GM12875 (cell line): ENCODE measurements at regions not wholly inside any gene's neighbourhood (a gene's known extent, or its start where the extent isn't known, plus 50 kb on each side); places are given as distances from the start of the nearest gene placed in this dataset.

Experiments
- H3K4me3 ChIP-seq: one replicate; pipeline ENCODE4 v1.5.1; 2011; ENCODE audit warnings: low read depth, low read length, control low read depth
- TF ChIP-seq, protein P1 (sequence below): IDR thresholded peaks from 2 replicates; pipeline ENCODE4 v1.5.1; 2011; ENCODE audit warnings: low read depth, mild to moderate bottlenecking, control low read depth, inconsistent platforms, low read length, moderate library complexity, borderline replicate concordance; ENCODE audit not compliant: insufficient read depth

DNA sequence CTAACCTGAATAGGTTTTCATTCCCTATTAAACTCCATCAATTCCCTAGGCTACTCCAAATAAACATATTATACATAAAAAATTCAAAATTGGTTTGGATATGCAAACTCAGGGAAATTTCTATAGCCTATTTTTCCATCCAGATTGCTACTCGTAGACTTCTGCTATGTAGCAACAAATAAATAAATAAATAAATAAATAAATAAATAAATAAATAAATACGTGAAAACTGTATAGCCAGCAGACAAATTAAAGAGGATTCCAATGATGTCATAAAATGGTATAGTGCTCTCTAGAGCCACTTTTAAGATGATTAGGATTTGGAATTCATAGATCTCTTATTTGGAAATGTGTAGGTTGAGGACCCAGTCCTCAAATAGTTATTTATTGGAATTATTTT is 1193.2 kb upstream of the NUDT12 start:
- H3K4me3 ChIP-seq: no peak overlapping the region
- TF ChIP-seq, protein P1, sequence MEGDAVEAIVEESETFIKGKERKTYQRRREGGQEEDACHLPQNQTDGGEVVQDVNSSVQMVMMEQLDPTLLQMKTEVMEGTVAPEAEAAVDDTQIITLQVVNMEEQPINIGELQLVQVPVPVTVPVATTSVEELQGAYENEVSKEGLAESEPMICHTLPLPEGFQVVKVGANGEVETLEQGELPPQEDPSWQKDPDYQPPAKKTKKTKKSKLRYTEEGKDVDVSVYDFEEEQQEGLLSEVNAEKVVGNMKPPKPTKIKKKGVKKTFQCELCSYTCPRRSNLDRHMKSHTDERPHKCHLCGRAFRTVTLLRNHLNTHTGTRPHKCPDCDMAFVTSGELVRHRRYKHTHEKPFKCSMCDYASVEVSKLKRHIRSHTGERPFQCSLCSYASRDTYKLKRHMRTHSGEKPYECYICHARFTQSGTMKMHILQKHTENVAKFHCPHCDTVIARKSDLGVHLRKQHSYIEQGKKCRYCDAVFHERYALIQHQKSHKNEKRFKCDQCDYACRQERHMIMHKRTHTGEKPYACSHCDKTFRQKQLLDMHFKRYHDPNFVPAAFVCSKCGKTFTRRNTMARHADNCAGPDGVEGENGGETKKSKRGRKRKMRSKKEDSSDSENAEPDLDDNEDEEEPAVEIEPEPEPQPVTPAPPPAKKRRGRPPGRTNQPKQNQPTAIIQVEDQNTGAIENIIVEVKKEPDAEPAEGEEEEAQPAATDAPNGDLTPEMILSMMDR: no peak

DNA sequence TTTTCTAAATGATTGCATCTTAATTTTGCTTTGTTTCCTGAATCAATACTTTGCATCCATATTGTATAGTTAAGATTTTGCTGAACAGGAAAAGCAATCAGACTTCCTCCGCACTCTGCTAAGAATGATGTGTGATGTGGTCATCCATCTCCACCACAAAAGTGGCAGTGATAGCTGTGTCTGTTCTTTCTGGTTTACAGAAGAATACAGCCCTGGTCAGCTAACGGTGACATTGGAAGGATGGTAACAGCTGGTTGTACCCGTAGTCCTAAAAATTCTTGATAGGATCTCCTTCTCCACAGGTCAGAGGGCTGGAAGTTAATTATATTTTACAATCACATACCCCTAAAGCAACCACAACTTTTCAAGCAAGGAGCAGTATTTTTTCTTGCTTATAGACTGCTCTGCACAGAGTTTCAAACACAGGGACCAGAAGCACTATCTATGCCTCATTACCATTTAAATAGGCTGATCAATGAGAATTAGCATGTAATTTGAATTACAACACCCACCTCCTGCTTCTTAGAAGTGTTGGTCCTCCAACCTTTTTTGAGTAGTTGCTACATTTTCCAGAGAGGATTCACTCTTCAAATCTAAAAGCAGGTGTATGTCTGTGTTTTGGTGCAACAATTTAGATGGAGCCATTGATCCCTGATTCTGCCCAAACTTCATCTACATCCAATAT is 1191.9 kb upstream of the NUDT12 start:
- no peak overlapping the region for H3K4me3 ChIP-seq
- TF ChIP-seq, protein P1: no peak

DNA sequence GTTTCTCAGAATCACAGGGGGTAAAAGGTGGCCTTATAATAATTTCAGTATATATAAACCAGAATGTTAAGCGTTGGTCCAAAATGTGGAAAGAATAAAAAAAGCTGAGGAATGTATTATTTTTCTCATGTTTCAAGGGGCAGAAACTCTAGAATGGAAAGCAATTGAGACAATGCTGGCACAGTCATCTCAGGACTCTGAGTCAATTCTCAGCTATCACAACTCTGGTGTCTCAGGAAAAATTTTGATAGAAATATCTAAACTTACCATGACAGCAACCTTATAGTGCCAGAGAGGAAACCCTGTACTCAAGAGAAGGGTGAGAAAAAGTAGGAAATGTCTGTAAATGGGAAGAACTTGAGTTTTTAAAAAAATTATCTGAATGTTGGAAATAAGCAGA is 1189.4 kb upstream of the NUDT12 start:
- TF ChIP-seq, protein P1: no peak
- no peak overlapping the region for H3K4me3 ChIP-seq

DNA sequence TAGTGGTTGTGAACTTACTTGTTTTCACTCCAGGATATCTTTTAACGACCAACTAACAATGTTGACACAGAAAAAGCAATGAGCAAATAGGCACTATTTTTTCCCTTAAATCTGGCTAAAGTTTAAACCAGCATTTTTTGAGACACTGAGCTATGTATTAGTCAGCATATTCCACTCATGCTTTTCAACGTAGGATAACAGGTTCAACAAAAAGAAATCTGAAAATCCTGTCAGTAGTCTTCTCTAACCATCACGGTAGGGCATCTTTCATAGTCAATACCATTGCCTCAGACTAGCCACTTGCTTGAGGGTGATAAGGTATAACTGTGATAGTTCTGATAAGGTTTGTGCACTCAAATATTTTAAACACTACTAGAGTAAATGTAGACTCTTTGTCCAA is 1177.3 kb upstream of the NUDT12 start:
- no peak overlapping the region for H3K4me3 ChIP-seq
- TF ChIP-seq, protein P1: no peak

DNA sequence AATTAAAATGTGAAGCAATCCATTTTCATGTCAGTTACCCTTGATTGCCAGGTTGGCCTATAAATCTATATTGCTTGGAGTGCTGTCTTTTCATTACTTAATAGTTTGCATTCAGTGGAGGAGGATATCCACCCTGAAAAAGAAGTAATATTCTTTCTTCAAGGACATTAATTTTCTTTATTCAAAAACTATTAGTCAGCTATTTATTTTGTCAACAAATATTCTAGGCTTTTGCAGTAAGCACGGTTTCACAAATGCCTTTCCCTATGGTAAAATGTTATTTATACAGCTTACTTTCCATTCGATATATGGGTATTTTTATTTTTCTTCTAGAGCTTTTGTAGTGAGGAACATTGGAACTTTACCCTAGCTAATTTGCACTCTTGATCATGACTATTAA is 1176.9 kb upstream of the NUDT12 start:
- TF ChIP-seq, protein P1: no peak

DNA sequence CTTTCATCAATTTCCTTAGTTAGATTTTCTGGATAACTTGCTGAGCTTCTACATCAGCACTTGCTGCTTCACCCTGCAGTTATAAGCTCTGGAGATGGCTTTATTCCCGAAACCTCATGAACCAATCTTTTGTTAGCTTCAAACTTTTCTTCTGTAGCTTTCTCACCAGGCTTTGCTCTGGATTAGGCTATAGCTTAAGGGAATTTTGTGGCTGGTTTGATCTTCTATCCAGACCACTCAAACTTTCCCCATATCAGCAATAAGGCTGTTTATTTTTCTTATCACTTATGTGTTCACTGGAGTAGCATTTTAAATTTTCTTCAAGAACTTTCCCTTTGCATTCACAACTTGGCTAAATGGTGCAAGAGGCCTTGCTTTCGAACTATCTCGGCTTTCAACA is 1173.5 kb upstream of the NUDT12 start:
- H3K4me3 ChIP-seq: no peak overlapping the region
- TF ChIP-seq, protein P1: no peak

More for the DNA sequence above, 1176.9 kb upstream of the NUDT12 start:
- no peak overlapping the region for H3K4me3 ChIP-seq

DNA sequence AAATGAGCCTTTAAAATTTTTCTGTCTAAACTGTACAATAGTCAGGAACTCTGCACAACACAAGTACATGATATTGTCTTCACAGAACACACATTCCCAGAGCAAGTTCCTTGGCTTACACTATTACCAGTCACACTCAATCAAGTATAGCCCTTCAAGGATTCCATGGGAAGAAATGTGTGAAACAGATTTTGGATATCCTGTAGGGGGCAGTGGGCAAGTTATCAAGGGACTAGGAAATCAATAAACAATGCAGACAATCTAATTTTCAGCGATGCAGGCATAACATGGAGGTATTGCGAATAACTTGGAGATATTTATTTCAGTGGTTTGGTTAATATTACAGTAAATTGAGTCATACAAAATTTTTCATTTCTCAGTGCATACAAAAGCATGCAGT is 1171.5 kb upstream of the NUDT12 start:
- TF ChIP-seq, protein P1: no peak
- H3K4me3 ChIP-seq: no peak overlapping the region
